ENCODE measurements at regions not wholly inside any gene's neighbourhood (a gene's known extent, or its start where the extent isn't known, plus 50 kb on each side); places are given as distances from the start of the nearest gene placed in this dataset.

DNA sequence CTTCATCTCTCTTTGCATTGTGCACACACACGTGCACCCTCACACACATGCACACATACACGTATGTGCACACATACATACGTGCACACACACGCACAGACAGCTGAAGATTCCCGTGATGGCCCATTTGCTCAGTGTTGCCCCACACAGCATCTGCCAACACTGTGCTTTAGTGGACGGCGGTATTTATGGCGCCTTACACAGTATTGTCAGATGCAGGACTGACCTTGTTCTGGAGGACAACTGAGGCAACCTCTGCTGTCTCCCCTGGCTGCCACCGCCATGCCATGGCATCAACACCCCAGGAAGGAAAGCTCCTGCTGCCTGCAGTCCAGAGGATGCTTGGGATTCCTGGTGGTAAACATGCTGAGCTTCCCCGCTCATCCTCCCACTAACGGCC, 316.4 kb downstream of the TEX29 start:
- Histone ChIP-seq H3K4me3 (no peak overlapping the region), H3K27ac (no peak overlapping the region), H3K9me3 (no peaks in the 10 kb centered on the region), H3K4me1 (no peaks in the 10 kb centered on the region), H3K36me3 (no peaks in the 10 kb centered on the region), H3K27me3 (peaks cover 0 to 3% (median 0%) of the 10 kb centered on the region in 4 donors)
- WGBS, 2 donors = 75% methylated on average over 8 to 10 of the region's 11 CpGs
- TF ChIP-seq CTCF (IDR thresholded peaks at IDR 0.05) (no peak), POLR2A (IDR thresholded peaks at IDR 0.05) (no peak)
- DNase-seq = no peak
- intact Hi-C loops (cut with DNase I) = no loop called here

- H3K27ac ChIP-seq = no peak overlapping the region
- no peaks in the 10 kb centered on the region for H3K4me1 ChIP-seq
- peaks cover 0 to 3% (median 0%) of the 10 kb centered on the region in 4 donors for H3K27me3 ChIP-seq
- H3K4me3 ChIP-seq = no peak overlapping the region
- H3K9me3 ChIP-seq = no peaks in the 10 kb centered on the region
- 87 to 90% methylated on average over 11 to 12 of the region's 12 CpGs for WGBS, 2 donors
- DNase-seq = no peak
- TF ChIP-seq CTCF (IDR thresholded peaks at IDR 0.05) (no peak), POLR2A (IDR thresholded peaks at IDR 0.05) (no peak)
- intact Hi-C loops (cut with DNase I) = no loop called here
- H3K36me3 ChIP-seq = no peaks in the 10 kb centered on the region
Measured at GRCh38 chr13:111637365-111637764, 316.9 kb downstream of the TEX29 start.

DNA sequence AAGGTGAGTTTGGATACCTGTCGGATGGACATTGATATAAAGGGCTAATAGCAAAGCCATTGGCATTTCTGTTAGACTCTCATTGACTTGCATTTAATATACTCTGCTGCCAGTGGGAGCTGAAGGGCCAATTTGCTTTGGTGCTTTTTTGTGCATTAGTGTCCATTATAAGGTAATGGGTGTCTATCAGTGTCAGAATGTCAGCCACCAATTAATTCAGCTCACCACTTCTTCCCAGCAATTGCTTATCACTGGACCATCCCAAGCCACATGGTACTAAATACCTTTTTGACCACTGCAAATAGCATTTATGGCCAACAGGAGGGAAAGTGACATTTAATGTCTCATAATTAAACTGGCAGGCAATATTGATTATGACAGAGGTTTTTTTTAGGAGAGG, 317.8 kb downstream of the TEX29 start:
- Histone ChIP-seq H3K27ac (no peak overlapping the region), H3K9me3 (no peaks in the 10 kb centered on the region), H3K4me3 (no peak overlapping the region), H3K36me3 (no peaks in the 10 kb centered on the region), H3K27me3 (peaks cover 0 to 3% (median 0%) of the 10 kb centered on the region in 4 donors), H3K4me1 (no peaks in the 10 kb centered on the region)
- WGBS, 2 donors = 50 to 64% methylated on average over 1 of the region's 1 CpG
- DNase-seq = no peak
- intact Hi-C loops (cut with DNase I) = no loop called here
- no peak for TF ChIP-seq POLR2A (IDR thresholded peaks at IDR 0.05)
- no peak for TF ChIP-seq CTCF (IDR thresholded peaks at IDR 0.05)

- Histone ChIP-seq H3K4me1 (no peaks in the 10 kb centered on the region), H3K27ac (no peak overlapping the region), H3K27me3 (peaks cover 0 to 3% (median 0%) of the 10 kb centered on the region in 4 donors), H3K4me3 (no peak overlapping the region), H3K9me3 (no peaks in the 10 kb centered on the region), H3K36me3 (no peaks in the 10 kb centered on the region)
- intact Hi-C loops (cut with DNase I) = no loop called here
- no peak for DNase-seq
- WGBS, 2 donors = 54 to 70% methylated on average over 5 to 8 of the region's 10 CpGs
- TF ChIP-seq CTCF (IDR thresholded peaks at IDR 0.05) (no peak), POLR2A (IDR thresholded peaks at IDR 0.05) (no peak)
Measured at GRCh38 chr13:111639196-111639705, 318.8 kb downstream of the TEX29 start.

DNA sequence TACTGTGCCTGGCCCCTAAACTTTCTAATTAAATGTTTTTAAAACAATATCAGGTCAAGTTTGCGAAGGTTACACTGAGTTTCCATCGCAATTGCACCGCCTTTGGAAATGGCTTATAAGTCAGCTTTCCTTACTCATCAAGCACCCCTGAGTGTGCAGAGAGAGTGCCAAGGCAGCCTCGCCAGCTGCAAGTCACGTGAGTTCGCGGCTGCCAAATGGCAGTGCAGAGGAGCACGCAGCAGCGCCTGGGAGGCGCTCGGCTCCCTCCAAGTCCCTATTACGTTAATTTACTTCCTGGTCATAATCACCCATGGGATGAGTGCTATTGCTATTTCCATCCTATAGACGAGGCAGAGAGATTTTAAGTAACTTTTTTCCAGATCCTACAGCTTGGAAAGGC, 319.6 kb downstream of the TEX29 start:
- Histone ChIP-seq H3K4me3 (no peak overlapping the region), H3K27me3 (peaks cover 0 to 3% (median 0%) of the 10 kb centered on the region in 4 donors), H3K27ac (no peak overlapping the region), H3K36me3 (no peaks in the 10 kb centered on the region), H3K9me3 (no peaks in the 10 kb centered on the region), H3K4me1 (no peaks in the 10 kb centered on the region)
- intact Hi-C loops (cut with DNase I) = no loop called here
- WGBS, 2 donors = 70 to 71% methylated on average over 11 to 12 of the region's 13 CpGs
- TF ChIP-seq CTCF (IDR thresholded peaks at IDR 0.05) = no peak
- no peak for TF ChIP-seq POLR2A (IDR thresholded peaks at IDR 0.05)
- no peak for DNase-seq
